Hepatocyte (in vitro differentiated cells): ENCODE measurements at regions not wholly inside any gene's neighbourhood (a gene's known extent, or its start where the extent isn't known, plus 50 kb on each side); places are given as distances from the start of the nearest gene placed in this dataset.

Source experiments
- DNase-seq: peaks from one replicate; pipeline ENCODE4 v3.0.0-alpha.2; 2016; ENCODE audit warnings: low spot score
- H2AFZ ChIP-seq: fragments of 200-600 bp; sonication (generic); 2 replicates; pipeline ENCODE4 v1.6.0; 2016; ENCODE audit warnings: antibody characterized with exemption, mild to moderate bottlenecking
- H3K27ac ChIP-seq: fragments of 200-600 bp; sonication (generic); 2 replicates; pipeline ENCODE4 v1.5.1; 2016; ENCODE audit warnings: mild to moderate bottlenecking
- H3K27me3 ChIP-seq: fragments of 200-600 bp; sonication (generic); 2 replicates; pipeline ENCODE4 v1.6.1; 2016
- H3K36me3 ChIP-seq: fragments of 200-600 bp; sonication (generic); replicated peaks from 2 replicates; pipeline ENCODE4 v1.5.1; 2016; ENCODE audit warnings: low read depth; ENCODE audit not compliant: insufficient read depth
- H3K4me1 ChIP-seq: fragments of 200-600 bp; sonication (generic); 2 replicates; pipeline ENCODE4 v1.5.1; 2016; ENCODE audit warnings: mild to moderate bottlenecking, moderate library complexity; ENCODE audit not compliant: insufficient read depth
- H3K4me2 ChIP-seq: fragments of 200-600 bp; sonication (generic); 2 replicates; pipeline ENCODE4 v1.6.0; 2016
- H3K4me3 ChIP-seq: fragments of 200-600 bp; sonication (generic); 2 replicates; pipeline ENCODE4 v1.5.1; 2016; ENCODE audit warnings: mild to moderate bottlenecking
- H3K79me2 ChIP-seq: fragments of 200-600 bp; sonication (generic); 2 replicates; pipeline ENCODE4 v1.6.0; 2017; ENCODE audit warnings: mild to moderate bottlenecking
- H3K9me2 ChIP-seq: fragments of 200-600 bp; sonication (generic); replicated peaks from 2 replicates; pipeline ENCODE4 v1.6.0; 2017; ENCODE audit warnings: mild to moderate bottlenecking; ENCODE audit not compliant: insufficient read depth
- H3K9me3 ChIP-seq: fragments of 200-600 bp; sonication (generic); 2 replicates; pipeline ENCODE4 v1.5.1; 2016; ENCODE audit warnings: low read depth, mild to moderate bottlenecking
- H4K20me1 ChIP-seq: fragments of 200-600 bp; sonication (generic); 2 replicates; pipeline ENCODE4 v1.6.0; 2016; ENCODE audit warnings: mild to moderate bottlenecking; ENCODE audit not compliant: insufficient read depth, poor library complexity, severe bottlenecking
- CTCF ChIP-seq: fragments of 200-600 bp; sonication (generic); IDR thresholded peaks from 2 replicates; pipeline ENCODE4 v1.5.1; 2016; ENCODE audit warnings: antibody characterized with exemption, mild to moderate bottlenecking; ENCODE audit not compliant: poor library complexity
- EZH2 ChIP-seq: fragments of 200-600 bp; sonication (generic); IDR thresholded peaks from 2 replicates; pipeline ENCODE4 v1.6.1; 2016; ENCODE audit warnings: antibody characterized with exemption, mild to moderate bottlenecking, borderline replicate concordance
- EZH2phosphoT487 ChIP-seq: fragments of 200-600 bp; sonication (generic); IDR thresholded peaks from one replicate; pipeline ENCODE4 v1.6.1; 2018; ENCODE audit warnings: antibody characterized with exemption, mild to moderate bottlenecking, low read depth, moderate library complexity; ENCODE audit not compliant: unreplicated experiment, severe bottlenecking
- WGBS: methylation state at CpG from one replicate; pipeline ENCODE4 v1.1.6; 2016; ENCODE audit warnings: low lambda C conversion rate; ENCODE audit errors: missing lambda C conversion rate; 5-methylcytosine and 5-hydroxymethylcytosine counted together

GRCh38 chr5:29380029-29380428, 1813.5 kb upstream of the CDH6 start:
- Histone ChIP-seq H2AFZ (no peak overlapping the region), H3K4me3 (no peak overlapping the region), H3K9me3 (no peaks in the 10 kb centered on the region), H3K27ac (no peak overlapping the region), H3K4me2 (no peak overlapping the region), H3K4me1 (no peaks in the 10 kb centered on the region), H3K79me2 (no peaks in the 10 kb centered on the region), H3K36me3 (no peaks in the 10 kb centered on the region), H3K27me3 (no peaks in the 10 kb centered on the region), H4K20me1 (no peaks in the 10 kb centered on the region), H3K9me2 (no peaks in the 10 kb centered on the region)
- no peak for DNase-seq
- no peak for TF ChIP-seq CTCF
- no peak for TF ChIP-seq EZH2
- TF ChIP-seq EZH2phosphoT487: no peak
- WGBS: 67% methylated on average over 1 of the region's 1 CpG

GRCh38 chr5:29379619-29380018, 1813.9 kb upstream of the CDH6 start:
- H3K4me3 ChIP-seq: no peak overlapping the region
- H3K4me2 ChIP-seq: no peak overlapping the region
- no peaks in the 10 kb centered on the region for H3K4me1 ChIP-seq
- H3K79me2 ChIP-seq: no peaks in the 10 kb centered on the region
- H3K27me3 ChIP-seq: no peaks in the 10 kb centered on the region
- no peak for TF ChIP-seq EZH2phosphoT487
- TF ChIP-seq EZH2: no peak
- no peak for TF ChIP-seq CTCF
- H3K27ac ChIP-seq: no peak overlapping the region
- H2AFZ ChIP-seq: no peak overlapping the region
- no peaks in the 10 kb centered on the region for H4K20me1 ChIP-seq
- H3K36me3 ChIP-seq: no peaks in the 10 kb centered on the region
- no peak for DNase-seq
- no peaks in the 10 kb centered on the region for H3K9me3 ChIP-seq
- WGBS: 87% methylated on average over 5 of the region's 5 CpGs
- H3K9me2 ChIP-seq: no peaks in the 10 kb centered on the region

- no peaks in the 10 kb centered on the region for H3K9me3 ChIP-seq
- no peaks in the 10 kb centered on the region for H3K79me2 ChIP-seq
- no peak overlapping the region for H3K27ac ChIP-seq
- no peak overlapping the region for H3K4me3 ChIP-seq
- no peaks in the 10 kb centered on the region for H3K36me3 ChIP-seq
- H2AFZ ChIP-seq: no peak overlapping the region
- no peaks in the 10 kb centered on the region for H3K4me1 ChIP-seq
- TF ChIP-seq CTCF (no peak), EZH2phosphoT487 (no peak), EZH2 (no peak)
- H3K9me2 ChIP-seq: no peaks in the 10 kb centered on the region
- H3K27me3 ChIP-seq: no peaks in the 10 kb centered on the region
- no peak overlapping the region for H3K4me2 ChIP-seq
- H4K20me1 ChIP-seq: no peaks in the 10 kb centered on the region
- no peak for DNase-seq
- 83% methylated on average over 5 of the region's 5 CpGs for WGBS
Observed at GRCh38 chr5:29378104-29378503, 1815.4 kb upstream of the CDH6 start.

GRCh38 chr5:29370248-29370647, 1823.2 kb upstream of the CDH6 start:
- H3K79me2 ChIP-seq: no peaks in the 10 kb centered on the region
- no peak overlapping the region for H3K27ac ChIP-seq
- H3K9me3 ChIP-seq: no peaks in the 10 kb centered on the region
- 92% methylated on average over 5 of the region's 5 CpGs for WGBS
- H3K4me3 ChIP-seq: no peak overlapping the region
- no peak overlapping the region for H3K4me2 ChIP-seq
- no peaks in the 10 kb centered on the region for H3K27me3 ChIP-seq
- H4K20me1 ChIP-seq: no peaks in the 10 kb centered on the region
- no peak for DNase-seq
- TF ChIP-seq CTCF (no peak), EZH2 (no peak), EZH2phosphoT487 (no peak)
- no peaks in the 10 kb centered on the region for H3K4me1 ChIP-seq
- H2AFZ ChIP-seq: no peak overlapping the region
- H3K36me3 ChIP-seq: no peaks in the 10 kb centered on the region
- H3K9me2 ChIP-seq: no peaks in the 10 kb centered on the region
